Gastrocnemius medialis (tissue), 4 donors: ENCODE measurements at regions not wholly inside any gene's neighbourhood (a gene's known extent, or its start where the extent isn't known, plus 50 kb on each side); places are given as distances from the start of the nearest gene placed in this dataset.

ENCODE experiments used
- ATAC-seq, 2 donors: fragments of 150-250 bp; one replicate each; pipeline ENCODE4 v1.9.1; 2016
- DNase-seq, 2 donors: peaks; one replicate each; pipeline ENCODE4 v3.0.0-alpha.2; 2019
- H3K27ac ChIP-seq, 4 donors: fragments of 200-600 bp; sonication (generic); 1 replicate in 1 of 4; 2 replicates in 3 of 4; pipeline ENCODE4 v1.5.1; 2016 to 2018; ENCODE audit warnings: mild to moderate bottlenecking in 2 of 4, moderate library complexity in 1 of 4
- H3K27me3 ChIP-seq, 3 donors: fragments of 200-600 bp; sonication (generic) in 2 of 3; 1 replicate in 1 of 3; 2 replicates in 2 of 3; pipeline versions ENCODE4 v1.5.1 to v1.6.0; 2016 to 2019; ENCODE audit warnings: mild to moderate bottlenecking in 1 of 3, moderate library complexity in 1 of 3
- H3K36me3 ChIP-seq, 2 donors: fragments of 200-600 bp; sonication (generic) in 1 of 2; one replicate each; pipeline ENCODE4 v1.5.1; 2017 to 2018
- H3K4me1 ChIP-seq, 2 donors: fragments of 200-600 bp; sonication (generic) in 1 of 2; one replicate each; pipeline ENCODE4 v1.5.1; 2016 to 2017; ENCODE audit warnings: mild to moderate bottlenecking in 2 of 2
- H3K4me3 ChIP-seq, 4 donors: fragments of 200-600 bp; sonication (generic) in 3 of 4; 1 replicate in 1 of 4; 2 replicates in 3 of 4; pipeline ENCODE4 v1.5.1; 2016 to 2019; ENCODE audit warnings: mild to moderate bottlenecking in 2 of 4
- H3K9me3 ChIP-seq, 3 donors: fragments of 200-600 bp; sonication (generic) in 2 of 3; 1 replicate in 1 of 3; 2 replicates in 2 of 3; pipeline ENCODE4 v1.5.1; 2016 to 2019
- CTCF ChIP-seq, 5 experiments: fragments of 450-650 bp in 3 of 5; fragments of 200-600 bp in 2 of 5; sonication (generic) in 2 of 5; IDR thresholded peaks in 4 of 5; conservative IDR thresholded peaks in 1 of 5; 1 replicate in 4 of 5; 2 replicates in 1 of 5; pipeline ENCODE4 v1.5.1; 2016 to 2019; ENCODE audit warnings: antibody characterized with exemption in 5 of 5, mild to moderate bottlenecking in 3 of 5, moderate library complexity in 3 of 5
- POLR2A ChIP-seq, 2 donors: fragments of 450-650 bp; IDR thresholded peaks; one replicate each; pipeline ENCODE4 v1.6.1; 2017; ENCODE audit warnings: antibody characterized with exemption in 2 of 2, mild to moderate bottlenecking in 2 of 2, moderate library complexity in 2 of 2
- in situ Hi-C, 4 donors: fragments of 200-750 bp; cut with MboI; loops; one replicate each; pipeline versions ENCODE4 v1.15.0 to v1.8.0; 2017; ENCODE audit warnings: low sequenced_read_pairs in 4 of 4
- intact Hi-C: fragments of 100-400 bp; cut with DNase I; formaldehyde crosslinking; loops from one replicate; pipeline ENCODE4 v1.15.1; 2023; ENCODE audit warnings: low total_unique reads

GRCh38 chr6:109238396-109238795 lies 143.1 kb downstream of the CEP57L1 start:
- H3K4me1 ChIP-seq, result peaks cover 33 to 34% of the 10 kb centered on the region in 2 donors
- ATAC-seq (no peak), DNase-seq (no peak)
- H3K9me3 ChIP-seq, result no peaks in the 10 kb centered on the region
- TF ChIP-seq POLR2A (IDR thresholded peaks at IDR 0.05) (no peak), CTCF (IDR thresholded peaks at IDR 0.05 in 4 of 5, conservative IDR thresholded peaks at IDR 0.05 in 1 of 5) (no peak)
- no peaks in the 10 kb centered on the region for H3K36me3 ChIP-seq
- in situ Hi-C loops, result no loop called here
- H3K4me3 ChIP-seq, result no peak overlapping the region
- H3K27me3 ChIP-seq, result no peaks in the 10 kb centered on the region
- intact Hi-C loops, result no loop called here
- H3K27ac ChIP-seq, result peak overlapping the region in 1 of 4 donors; percentile 16

- Histone ChIP-seq H3K4me1 (peaks cover 33 to 34% of the 10 kb centered on the region in 2 donors), H3K27ac (no peak overlapping the region), H3K36me3 (no peaks in the 10 kb centered on the region), H3K9me3 (no peaks in the 10 kb centered on the region), H3K4me3 (no peak overlapping the region), H3K27me3 (no peaks in the 10 kb centered on the region)
- no peak for DNase-seq
- no peak for TF ChIP-seq POLR2A (IDR thresholded peaks at IDR 0.05)
- TF ChIP-seq CTCF (IDR thresholded peaks at IDR 0.05 in 4 of 5, conservative IDR thresholded peaks at IDR 0.05 in 1 of 5), result no peak
- ATAC-seq, result no peak
- intact Hi-C loops, result no loop called here
- in situ Hi-C loops, result no loop called here
These were observed 142.7 kb downstream of the CEP57L1 start for GRCh38 chr6:109237986-109238329.

- peaks cover 33 to 34% of the 10 kb centered on the region in 2 donors for H3K4me1 ChIP-seq
These were observed 142.0 kb downstream of the CEP57L1 start for GRCh38 chr6:109237077-109237985.

GRCh38 chr6:109236115-109237076 lies 141.1 kb downstream of the CEP57L1 start:
- peaks cover 26% of the 10 kb centered on the region in 2 donors for H3K4me1 ChIP-seq
- no peak overlapping the region for H3K27ac ChIP-seq
- ATAC-seq (no peak), DNase-seq (no peak)
- H3K9me3 ChIP-seq, result no peaks in the 10 kb centered on the region
- TF ChIP-seq CTCF (IDR thresholded peaks at IDR 0.05 in 4 of 5, conservative IDR thresholded peaks at IDR 0.05 in 1 of 5) (no peak), POLR2A (IDR thresholded peaks at IDR 0.05) (no peak)
- H3K27me3 ChIP-seq, result no peaks in the 10 kb centered on the region
- intact Hi-C loops (no loop called here), in situ Hi-C loops (no loop called here)
- H3K36me3 ChIP-seq, result no peaks in the 10 kb centered on the region
- H3K4me3 ChIP-seq, result no peak overlapping the region

More at GRCh38 chr6:109237077-109237985, 142.0 kb downstream of the CEP57L1 start:
- in situ Hi-C loops (no loop called here), intact Hi-C loops (no loop called here)
- TF ChIP-seq CTCF (IDR thresholded peaks at IDR 0.05 in 4 of 5, conservative IDR thresholded peaks at IDR 0.05 in 1 of 5) (no peak), POLR2A (IDR thresholded peaks at IDR 0.05) (no peak)
- ATAC-seq (no peak), DNase-seq (no peak)
- Histone ChIP-seq H3K36me3 (no peaks in the 10 kb centered on the region), H3K27ac (no peak overlapping the region), H3K27me3 (no peaks in the 10 kb centered on the region), H3K4me3 (no peak overlapping the region), H3K9me3 (no peaks in the 10 kb centered on the region)
